Large intestine (tissue), 3 donors: ENCODE measurements at regions not wholly inside any gene's neighbourhood (a gene's known extent, or its start where the extent isn't known, plus 50 kb on each side); places are given as distances from the start of the nearest gene placed in this dataset.

Experiments
- DNase-seq, 2 donors: peaks; one replicate each; pipeline versions ENCODE4 v3.0.0 to v3.0.0-alpha.2; 2013
- H3K27ac ChIP-seq: one replicate; pipeline ENCODE4 v1.5.1; 2013; ENCODE audit warnings: low read length
- H3K27me3 ChIP-seq: 2 replicates; pipeline ENCODE4 v1.6.1; 2013; ENCODE audit warnings: low read length; ENCODE audit not compliant: control insufficient read depth, insufficient read depth
- H3K36me3 ChIP-seq: 2 replicates; pipeline ENCODE4 v1.6.1; 2013; ENCODE audit warnings: low read length; ENCODE audit not compliant: control insufficient read depth, insufficient read depth
- H3K4me1 ChIP-seq: one replicate; pipeline ENCODE4 v1.6.1; 2013; ENCODE audit warnings: low read length; ENCODE audit not compliant: control insufficient read depth, insufficient read depth
- H3K4me3 ChIP-seq: one replicate; pipeline ENCODE4 v1.5.1; 2013; ENCODE audit warnings: low read length
- H3K9me3 ChIP-seq: one replicate; pipeline ENCODE4 v1.6.1; 2013; ENCODE audit warnings: mild to moderate bottlenecking, low read depth, low read length, moderate library complexity; ENCODE audit not compliant: control insufficient read depth
- WGBS: methylation state at CpG from one replicate; pipeline ENCODE4 v1.1.5; 2013; ENCODE audit warnings: low lambda C conversion rate; ENCODE audit not compliant: insufficient coverage; 5-methylcytosine and 5-hydroxymethylcytosine counted together

- H3K4me3 ChIP-seq: no peak overlapping the region
- peaks cover 12% of the 10 kb centered on the region for H3K4me1 ChIP-seq
- H3K27me3 ChIP-seq: no peaks in the 10 kb centered on the region
- no peaks in the 10 kb centered on the region for H3K36me3 ChIP-seq
- WGBS: no CpG with 5 or more reads among the region's 2 CpGs
- no peak for DNase-seq
- H3K9me3 ChIP-seq: no peaks in the 10 kb centered on the region
- H3K27ac ChIP-seq: no peak overlapping the region
Observed at GRCh38 chr4:74660866-74661265, 133.5 kb downstream of the BTC start.

- Histone ChIP-seq H3K36me3 (no peaks in the 10 kb centered on the region), H3K4me3 (no peak overlapping the region), H3K4me1 (peaks cover 12% of the 10 kb centered on the region), H3K9me3 (no peaks in the 10 kb centered on the region), H3K27me3 (no peaks in the 10 kb centered on the region), H3K27ac (peak overlapping the region; percentile 23)
- DNase-seq: no peak
- WGBS: no CpG with 5 or more reads among the region's 2 CpGs
Observed at GRCh38 chr4:74661427-74662201, 132.7 kb downstream of the BTC start.

- H3K4me3 ChIP-seq: no peak overlapping the region
- H3K4me1 ChIP-seq: peaks cover 16% of the 10 kb centered on the region
- no peak overlapping the region for H3K27ac ChIP-seq
- H3K36me3 ChIP-seq: no peaks in the 10 kb centered on the region
- H3K9me3 ChIP-seq: no peaks in the 10 kb centered on the region
- no peaks in the 10 kb centered on the region for H3K27me3 ChIP-seq
- no peak for DNase-seq
Observed at GRCh38 chr4:74663631-74664030, 130.7 kb downstream of the BTC start.

GRCh38 chr4:74665346-74665745 is 129.0 kb downstream of the BTC start:
- Histone ChIP-seq H3K27ac (no peak overlapping the region), H3K36me3 (no peaks in the 10 kb centered on the region), H3K27me3 (no peaks in the 10 kb centered on the region), H3K4me3 (no peak overlapping the region), H3K4me1 (peaks cover 17% of the 10 kb centered on the region), H3K9me3 (no peaks in the 10 kb centered on the region)
- no peak for DNase-seq
- WGBS: no CpG with 5 or more reads among the region's 4 CpGs

GRCh38 chr4:74665876-74666275 is 128.4 kb downstream of the BTC start:
- Histone ChIP-seq H3K27ac (no peak overlapping the region), H3K27me3 (no peaks in the 10 kb centered on the region), H3K4me1 (peaks cover 21% of the 10 kb centered on the region), H3K36me3 (no peaks in the 10 kb centered on the region), H3K4me3 (no peak overlapping the region), H3K9me3 (no peaks in the 10 kb centered on the region)
- WGBS: 100% methylated on average over 3 of the region's 3 CpGs
- no peak for DNase-seq

GRCh38 chr4:74667438-74667837 is 126.9 kb downstream of the BTC start:
- H3K9me3 ChIP-seq: no peaks in the 10 kb centered on the region

GRCh38 chr4:74667944-74668343 is 126.4 kb downstream of the BTC start:
- Histone ChIP-seq H3K36me3 (no peaks in the 10 kb centered on the region), H3K4me3 (no peak overlapping the region), H3K9me3 (no peaks in the 10 kb centered on the region), H3K27me3 (no peaks in the 10 kb centered on the region), H3K4me1 (peaks cover 12% of the 10 kb centered on the region), H3K27ac (peak overlapping the region; percentile 37)
- DNase-seq: peak; percentile 32 to 77

More at GRCh38 chr4:74667438-74667837, 126.9 kb downstream of the BTC start:
- no peaks in the 10 kb centered on the region for H3K36me3 ChIP-seq
- no peaks in the 10 kb centered on the region for H3K27me3 ChIP-seq
- no peak overlapping the region for H3K4me3 ChIP-seq
- peak overlapping the region; percentile 37 for H3K27ac ChIP-seq
- peaks cover 12% of the 10 kb centered on the region for H3K4me1 ChIP-seq
- DNase-seq: no peak

GRCh38 chr4:74669702-74670101 is 124.6 kb downstream of the BTC start:
- Histone ChIP-seq H3K4me3 (no peak overlapping the region), H3K27ac (peak overlapping the region; percentile 43), H3K4me1 (peaks cover 12% of the 10 kb centered on the region), H3K9me3 (no peaks in the 10 kb centered on the region), H3K27me3 (no peaks in the 10 kb centered on the region), H3K36me3 (no peaks in the 10 kb centered on the region)
- no peak for DNase-seq
- WGBS: 100% methylated on average over 2 of the region's 3 CpGs

- DNase-seq: peak in 1 of 2 donors; percentile 52
- Histone ChIP-seq H3K9me3 (no peaks in the 10 kb centered on the region), H3K4me3 (no peak overlapping the region), H3K36me3 (no peaks in the 10 kb centered on the region), H3K27ac (peak overlapping the region; percentile 4), H3K27me3 (no peaks in the 10 kb centered on the region), H3K4me1 (peaks cover 12% of the 10 kb centered on the region)
- 29% methylated on average over 1 of the region's 1 CpG for WGBS
Observed at GRCh38 chr4:74670583-74670982, 123.7 kb downstream of the BTC start.

- H3K4me3 ChIP-seq: no peak overlapping the region
- no peaks in the 10 kb centered on the region for H3K27me3 ChIP-seq
- DNase-seq: peak; percentile 43 to 69
- H3K27ac ChIP-seq: peak overlapping the region; percentile 4
- H3K9me3 ChIP-seq: no peaks in the 10 kb centered on the region
- no peaks in the 10 kb centered on the region for H3K36me3 ChIP-seq
- 7% methylated on average over 2 of the region's 2 CpGs for WGBS
- H3K4me1 ChIP-seq: peaks cover 12% of the 10 kb centered on the region
Observed at GRCh38 chr4:74671080-74671698, 123.1 kb downstream of the BTC start.

- H3K4me3 ChIP-seq: no peak overlapping the region
- H3K9me3 ChIP-seq: no peaks in the 10 kb centered on the region
- no peaks in the 10 kb centered on the region for H3K27me3 ChIP-seq
- H3K4me1 ChIP-seq: peaks cover 4% of the 10 kb centered on the region
- WGBS: no CpG with 5 or more reads among the region's 1 CpG
- H3K27ac ChIP-seq: no peak overlapping the region
- no peak for DNase-seq
- no peaks in the 10 kb centered on the region for H3K36me3 ChIP-seq
Observed at GRCh38 chr4:74674750-74675149, 119.6 kb downstream of the BTC start.
